Activated T-helper 1 cell treated with Interleukin-2 at 50 U/mL for 16 hours (primary cell): ENCODE measurements at regions not wholly inside any gene's neighbourhood (a gene's known extent, or its start where the extent isn't known, plus 50 kb on each side); places are given as distances from the start of the nearest gene placed in this dataset.

ENCODE experiments used
- DNase-seq: peaks from one replicate; pipeline ENCODE4 v3.0.0-alpha.2; 2020; ENCODE audit warnings: low read depth

DNA sequence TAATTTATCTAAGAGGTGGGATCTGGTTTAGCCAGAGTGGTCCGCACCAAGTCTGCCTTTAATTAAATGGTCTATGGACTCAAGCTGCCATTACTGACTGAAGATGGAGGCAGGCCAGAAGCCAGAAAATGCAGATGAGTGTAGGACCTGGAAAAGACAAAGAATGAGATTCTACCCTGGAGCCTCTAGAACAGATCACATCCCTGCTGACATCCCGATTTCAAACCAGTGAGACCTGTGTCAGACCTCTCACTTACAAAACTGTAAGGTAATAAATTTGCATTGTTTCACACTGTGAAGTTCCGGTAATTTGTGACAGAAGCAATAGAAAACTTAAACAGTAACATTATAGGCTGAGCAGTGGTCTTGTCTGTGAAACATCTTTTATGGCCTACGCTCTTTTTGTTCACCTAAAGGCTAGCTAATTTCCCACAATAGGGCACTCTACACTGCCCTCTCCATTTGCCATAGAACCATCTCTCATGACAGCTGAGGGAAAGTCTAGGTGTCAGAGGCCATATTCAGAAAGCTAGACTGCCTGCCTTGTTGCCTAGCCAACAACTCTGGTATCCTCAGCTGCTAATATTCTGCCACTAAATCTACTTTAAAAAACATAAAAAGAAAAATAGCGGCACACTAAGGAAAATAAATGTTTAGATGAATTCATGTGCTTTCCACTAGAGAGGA, 1396.2 kb upstream of the PIK3C3 start:
- DNase-seq = no peak

DNA sequence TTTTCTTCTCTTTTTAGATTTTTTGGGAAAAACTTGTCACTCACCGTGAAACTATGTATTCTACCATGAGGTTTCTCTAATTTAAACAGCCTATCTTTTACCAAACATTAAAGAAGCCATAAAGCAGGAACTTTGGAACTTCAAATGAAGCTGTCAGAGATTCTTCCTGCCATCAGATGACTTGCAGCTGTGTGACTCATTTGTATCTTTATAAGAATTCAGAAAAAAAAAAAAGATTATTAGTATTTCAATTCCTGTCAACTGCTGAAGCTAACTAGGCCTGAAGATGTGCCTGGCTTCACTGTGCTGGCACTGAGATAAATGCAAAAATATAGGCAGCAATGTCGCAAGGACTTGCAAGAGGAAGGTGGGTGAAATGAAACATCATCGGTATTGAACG, 1399.1 kb upstream of the PIK3C3 start:
- DNase-seq = no peak

DNA sequence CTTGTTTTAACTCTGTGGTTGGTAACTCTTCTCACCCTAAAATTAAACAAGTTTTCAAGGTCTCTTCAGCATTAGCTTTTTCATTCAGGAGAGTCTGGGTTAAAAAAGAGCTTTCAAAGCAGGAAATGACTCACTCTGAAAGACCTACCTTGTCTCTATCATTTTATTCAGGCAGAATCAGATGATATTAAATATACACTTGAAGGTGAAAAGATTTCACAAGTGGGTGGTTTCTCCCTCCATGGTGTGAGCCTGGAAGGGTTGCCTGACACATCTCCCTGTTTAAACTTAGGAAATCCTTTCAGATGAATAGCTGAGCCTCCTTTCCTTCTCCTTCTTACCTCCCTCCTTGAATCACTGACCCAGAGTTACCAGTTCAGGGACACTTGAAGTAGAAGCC, 1402.0 kb upstream of the PIK3C3 start:
- no peak for DNase-seq

DNA sequence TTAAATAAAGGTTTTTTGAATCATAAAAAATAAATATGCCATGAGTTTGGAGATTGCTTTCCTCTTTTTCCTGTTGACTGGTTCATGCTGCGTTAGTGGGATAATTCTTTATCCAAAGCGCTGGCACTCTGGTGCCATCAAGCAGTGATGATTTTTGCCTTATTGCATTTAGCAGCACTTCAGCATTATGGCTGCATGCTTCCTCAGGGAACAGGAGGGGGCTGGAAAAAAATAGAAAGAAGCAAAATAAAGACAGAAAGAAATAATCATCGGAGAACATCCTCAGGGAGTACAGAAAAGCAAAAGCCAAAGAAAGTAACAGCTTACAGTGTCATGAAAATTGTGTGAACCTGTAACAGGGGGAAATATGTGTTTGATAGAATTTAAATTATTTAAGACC, 1408.2 kb upstream of the PIK3C3 start:
- DNase-seq = no peak

DNA sequence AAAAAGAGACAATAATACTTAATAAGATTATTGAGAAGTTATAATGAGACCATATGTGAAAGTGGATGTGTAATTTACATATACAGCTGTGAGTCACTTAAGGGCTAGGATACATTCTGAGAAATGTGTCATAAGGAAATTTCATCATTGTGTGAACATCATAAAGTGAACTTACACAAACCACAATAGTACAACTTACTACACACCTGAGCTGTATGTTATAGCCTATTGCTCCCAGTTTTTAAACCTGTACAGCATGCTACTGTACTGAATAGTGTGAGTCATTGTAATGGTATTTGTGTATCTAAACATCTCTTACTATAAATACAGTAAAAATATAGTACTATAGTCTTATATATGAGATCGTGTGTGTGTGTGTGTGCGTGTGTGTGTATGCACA, 1420.3 kb upstream of the PIK3C3 start:
- no peak for DNase-seq

DNA sequence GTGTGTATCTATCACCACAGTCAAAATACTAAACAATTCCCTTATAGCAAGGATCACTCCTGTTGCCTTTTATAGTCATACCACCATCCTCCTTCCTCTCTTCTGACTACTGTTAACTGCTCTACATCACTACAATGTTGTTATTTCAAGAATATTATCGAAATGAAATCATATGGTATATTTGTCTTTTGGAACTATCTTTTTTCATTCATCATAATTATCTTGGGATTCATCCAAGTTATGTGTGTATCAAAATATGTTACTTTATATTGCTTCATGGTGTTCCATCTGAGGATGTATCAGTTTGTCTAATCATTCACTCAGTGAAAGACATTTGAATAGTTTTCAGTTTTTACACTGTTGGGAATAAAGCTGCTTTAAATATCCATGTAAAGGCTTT, 1423.0 kb upstream of the PIK3C3 start:
- DNase-seq = no peak

DNA sequence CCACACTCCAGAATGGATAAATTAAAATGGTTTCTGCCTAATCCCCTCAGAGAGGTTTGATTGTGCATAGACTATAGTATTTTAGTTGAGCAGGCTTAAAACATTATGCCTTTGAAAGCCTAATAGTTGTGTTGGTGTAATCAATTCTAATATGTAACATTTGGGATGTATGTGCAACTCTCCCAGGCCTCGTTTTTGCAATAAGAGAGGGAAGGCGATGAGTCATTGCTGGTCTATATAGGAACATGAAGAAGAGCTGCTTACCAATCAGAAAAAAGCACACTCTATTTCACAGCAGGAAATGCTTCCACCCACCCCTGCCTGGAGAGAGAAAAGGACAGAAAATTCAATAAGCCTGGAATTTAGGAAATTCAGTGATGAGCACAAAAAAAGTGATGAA, 1424.0 kb upstream of the PIK3C3 start:
- no peak for DNase-seq

DNA sequence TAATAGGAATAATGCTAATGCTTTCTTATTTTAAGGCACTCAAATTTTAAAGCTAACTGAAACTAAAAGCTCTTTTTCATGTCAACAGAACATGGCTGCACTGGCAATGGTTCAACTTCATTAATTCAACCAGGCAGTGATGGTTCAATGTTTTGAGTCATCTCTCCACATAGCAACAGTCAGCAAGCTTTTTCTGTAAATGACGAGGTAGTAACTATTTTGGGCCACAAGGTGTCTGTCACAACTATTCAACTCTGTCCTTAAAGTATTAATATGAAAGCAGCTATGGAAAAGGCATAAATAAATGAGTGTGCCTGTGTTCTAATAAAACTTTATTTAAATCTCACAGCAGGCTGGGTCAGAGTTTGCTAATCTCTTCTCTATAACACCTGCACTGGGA, 1425.6 kb upstream of the PIK3C3 start:
- DNase-seq = no peak

DNA sequence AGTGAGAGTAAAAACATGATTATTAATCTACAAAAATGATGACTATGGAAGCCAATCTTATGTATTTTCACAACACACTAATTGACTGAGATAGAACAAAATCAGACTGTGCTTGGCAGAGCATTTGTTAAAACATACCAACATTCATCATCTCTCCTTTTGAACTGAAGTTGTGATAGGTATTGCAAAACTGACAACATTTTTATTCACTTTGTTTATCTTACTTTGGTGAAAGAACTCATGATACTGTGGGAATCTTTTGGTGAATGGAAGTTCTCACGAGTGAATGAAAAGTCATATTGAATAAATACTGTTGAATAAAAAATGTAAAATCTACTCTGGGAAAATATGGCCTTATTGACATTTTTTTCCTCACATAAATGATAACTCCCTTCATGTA, 1430.2 kb upstream of the PIK3C3 start:
- DNase-seq = no peak

DNA sequence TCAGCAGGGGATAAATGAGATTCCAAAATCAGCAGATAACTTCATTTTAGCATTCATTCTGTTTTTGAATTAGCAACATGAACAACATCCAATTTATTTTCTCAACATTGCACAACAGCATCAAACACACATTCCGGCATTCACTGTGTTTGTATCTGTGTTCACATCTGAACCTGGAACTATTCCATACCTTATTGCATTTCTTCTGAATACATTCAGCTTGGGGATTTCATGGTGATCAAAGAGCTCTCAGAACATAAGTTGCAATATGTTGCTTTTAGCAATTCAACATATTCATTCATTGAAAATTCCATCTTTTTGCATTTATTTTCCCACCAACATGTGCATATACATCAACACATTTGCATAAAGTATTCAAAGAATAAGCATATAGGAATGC, 1431.7 kb upstream of the PIK3C3 start:
- DNase-seq = no peak

DNA sequence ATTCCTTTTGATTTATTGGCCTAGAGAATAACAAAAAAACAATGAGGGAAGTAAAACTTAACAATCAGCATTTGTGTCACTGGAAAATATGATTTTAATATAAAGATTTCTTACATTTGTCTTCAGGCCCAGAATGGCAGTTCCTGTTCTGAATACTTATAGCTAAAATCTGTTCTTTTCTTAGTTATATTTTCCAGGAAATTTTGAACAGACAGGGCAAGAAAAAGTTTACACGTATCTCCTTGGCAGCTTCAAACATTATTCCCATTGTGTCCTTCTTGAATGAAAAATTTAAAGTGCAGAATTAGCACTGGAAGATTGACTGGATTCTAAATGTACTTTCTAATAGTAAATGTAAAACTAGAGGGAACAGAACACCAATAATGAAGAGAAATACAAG, 1454.0 kb upstream of the PIK3C3 start:
- DNase-seq = no peak

DNA sequence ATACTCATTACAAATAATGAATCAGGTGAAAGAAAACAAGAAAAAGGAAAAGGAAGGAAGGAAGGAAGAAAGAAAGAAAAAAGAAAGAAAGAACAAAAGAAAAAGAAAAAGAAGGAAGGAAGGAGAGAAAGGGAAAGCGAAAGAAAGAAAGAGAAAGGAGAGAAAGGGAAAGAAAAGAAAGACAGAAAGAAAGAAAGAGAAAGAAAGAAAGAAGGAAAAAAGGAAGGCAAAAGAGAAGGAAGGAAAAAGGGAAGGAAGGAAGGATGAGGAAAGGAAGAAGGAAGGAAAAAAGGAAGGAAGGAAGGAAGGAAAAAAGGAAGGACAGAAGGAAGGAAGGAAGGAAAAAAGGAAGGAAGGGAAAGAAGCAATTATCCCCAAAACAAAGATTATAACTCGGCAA, 1460.4 kb upstream of the PIK3C3 start:
- DNase-seq = no peak

DNA sequence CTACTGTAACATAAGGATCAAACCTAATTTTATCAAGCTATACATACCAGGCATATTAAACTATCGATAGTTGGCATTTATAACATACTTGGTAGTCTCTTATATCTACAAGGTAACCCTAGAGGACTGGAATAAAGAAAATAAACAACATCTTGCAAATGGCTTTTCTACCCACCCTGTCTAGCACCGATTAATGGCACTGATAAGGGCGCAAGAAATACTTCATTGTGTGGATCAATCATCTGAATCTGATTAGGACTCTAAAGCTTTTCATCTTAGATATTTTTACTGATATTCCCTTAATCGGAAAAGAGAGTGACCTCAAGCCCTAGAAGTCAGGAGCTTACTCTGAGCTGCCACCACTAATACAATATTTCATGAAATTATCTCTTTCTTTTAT, 1461.7 kb upstream of the PIK3C3 start:
- DNase-seq = no peak

DNA sequence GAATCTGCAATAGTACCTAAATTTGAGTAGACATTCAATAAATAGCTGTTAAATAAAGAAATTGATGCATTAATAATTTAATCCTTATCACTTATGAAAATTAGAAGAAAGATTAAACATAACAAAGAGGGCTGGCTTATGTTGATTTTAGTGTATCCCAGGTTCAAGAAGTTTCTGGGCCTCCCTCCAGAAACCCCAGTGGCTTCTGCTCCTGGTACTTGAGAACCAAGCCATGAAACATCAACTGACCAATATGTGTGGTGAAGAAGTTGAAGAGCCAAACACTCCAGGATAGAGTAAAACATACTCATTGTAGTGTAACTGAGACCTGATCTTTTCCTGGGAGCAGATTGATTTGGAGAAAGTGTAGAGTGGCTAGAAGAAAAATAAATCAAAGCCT, 1465.7 kb upstream of the PIK3C3 start:
- DNase-seq = no peak

DNA sequence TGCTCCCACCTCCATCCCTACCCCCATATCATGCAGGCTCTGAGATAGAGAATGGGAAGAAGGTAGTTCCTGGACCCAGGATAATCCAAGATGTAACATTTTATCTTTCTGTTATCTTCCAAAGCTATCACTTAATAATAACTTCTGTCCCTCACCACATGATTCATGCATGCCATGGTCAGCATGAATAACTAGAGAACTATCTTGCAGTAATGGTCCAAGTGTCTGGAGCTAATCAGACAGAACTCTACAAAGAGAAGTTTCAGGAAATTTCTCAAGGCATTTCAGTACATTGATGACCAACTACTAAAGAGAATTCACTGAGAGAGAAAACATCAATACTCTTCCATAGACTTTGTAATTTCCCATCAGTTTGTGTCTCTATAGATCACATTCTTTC, 1469.7 kb upstream of the PIK3C3 start:
- no peak for DNase-seq

DNA sequence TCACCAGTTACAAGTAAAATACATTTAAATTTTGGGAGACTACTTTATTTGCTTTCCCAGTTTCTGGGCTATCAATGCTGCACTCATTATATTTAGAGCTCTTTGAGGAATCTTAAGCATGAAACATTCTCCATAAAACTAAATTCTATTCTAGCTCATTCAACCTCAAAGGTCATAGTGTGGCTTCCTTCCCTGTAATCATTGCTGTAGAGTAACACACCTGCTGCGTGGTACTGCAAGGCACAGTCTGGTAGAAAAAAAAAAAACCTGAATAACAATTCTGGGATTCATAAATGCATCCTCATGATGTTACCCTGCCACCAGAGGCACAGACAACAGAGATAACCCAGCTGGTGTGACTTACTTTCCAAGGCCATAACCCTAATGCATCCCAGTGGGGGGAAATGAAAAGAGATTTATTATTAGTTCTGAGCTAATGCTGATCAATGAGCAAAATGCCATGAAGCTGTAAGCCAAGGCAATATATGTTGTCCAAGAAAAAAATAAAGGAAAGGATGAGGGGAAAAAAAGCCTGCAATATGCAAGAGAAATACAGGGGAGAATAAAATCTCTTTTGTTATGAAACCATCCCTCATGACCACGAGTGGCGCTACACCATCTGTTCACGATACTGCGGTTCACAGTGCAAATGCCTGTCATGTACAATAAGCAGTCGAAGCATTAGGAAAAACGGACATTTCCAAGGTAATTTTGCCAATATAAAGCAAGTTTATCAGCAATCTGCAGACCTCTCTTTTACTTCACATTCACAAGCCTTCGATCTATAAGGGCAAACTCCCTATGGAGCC, 1481.6 kb upstream of the PIK3C3 start:
- DNase-seq = no peak

DNA sequence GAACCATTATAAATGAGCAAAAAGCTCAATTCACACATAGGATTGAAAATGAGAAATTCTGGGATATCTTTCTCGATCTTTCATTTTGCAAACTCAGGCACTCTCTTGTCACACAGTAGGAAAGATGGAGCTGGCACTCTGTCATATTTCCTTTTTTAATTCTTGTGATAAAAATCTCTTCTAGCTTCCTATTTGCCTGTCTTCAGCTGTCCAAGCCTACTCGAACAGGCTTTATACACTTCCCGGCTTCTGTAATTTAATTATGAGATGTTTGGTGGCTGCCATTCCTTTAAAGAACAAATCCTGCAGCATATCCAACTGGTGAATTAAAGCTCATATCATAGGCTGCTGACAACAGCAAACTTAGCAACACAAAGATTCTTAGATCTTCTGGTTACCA, 1484.3 kb upstream of the PIK3C3 start:
- DNase-seq = no peak

DNA sequence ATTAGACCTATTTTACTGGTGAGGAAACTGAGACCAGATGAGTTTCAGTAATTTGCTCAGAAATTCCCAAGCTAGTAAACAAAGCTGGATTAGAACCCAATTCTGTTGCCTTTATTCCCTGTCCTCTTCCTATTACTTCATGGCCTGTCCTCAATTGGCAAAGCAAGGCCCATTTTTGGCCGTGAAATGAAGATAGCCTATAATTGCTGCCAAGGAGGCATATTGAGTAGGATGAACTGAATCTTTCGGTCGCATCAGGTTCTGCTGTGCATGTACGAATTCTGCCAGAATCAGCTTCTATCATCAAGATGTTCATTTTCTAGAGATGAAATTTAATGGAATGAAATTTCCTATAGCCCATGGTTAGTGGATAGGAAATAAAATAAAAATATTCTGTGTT, 1485.2 kb upstream of the PIK3C3 start:
- DNase-seq = no peak

DNA sequence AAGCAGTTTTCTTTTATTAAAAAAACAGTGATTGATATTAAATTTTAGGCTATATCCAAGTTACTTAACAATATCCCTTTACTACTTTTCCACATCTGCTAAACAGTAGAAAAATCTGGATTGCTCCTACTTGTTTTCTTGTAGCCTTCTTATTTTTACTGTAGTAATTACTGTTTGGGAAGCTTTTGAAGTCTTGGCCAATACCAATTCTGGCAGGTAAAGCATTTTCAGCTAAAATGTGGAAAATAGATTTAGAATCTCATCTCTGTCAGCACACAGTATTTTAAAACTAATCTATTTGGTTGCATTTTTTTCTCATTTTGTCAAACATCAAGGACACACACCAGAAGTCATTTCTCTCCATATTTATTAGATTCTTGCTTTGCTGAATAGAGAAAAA, 1485.7 kb upstream of the PIK3C3 start:
- DNase-seq = no peak

DNA sequence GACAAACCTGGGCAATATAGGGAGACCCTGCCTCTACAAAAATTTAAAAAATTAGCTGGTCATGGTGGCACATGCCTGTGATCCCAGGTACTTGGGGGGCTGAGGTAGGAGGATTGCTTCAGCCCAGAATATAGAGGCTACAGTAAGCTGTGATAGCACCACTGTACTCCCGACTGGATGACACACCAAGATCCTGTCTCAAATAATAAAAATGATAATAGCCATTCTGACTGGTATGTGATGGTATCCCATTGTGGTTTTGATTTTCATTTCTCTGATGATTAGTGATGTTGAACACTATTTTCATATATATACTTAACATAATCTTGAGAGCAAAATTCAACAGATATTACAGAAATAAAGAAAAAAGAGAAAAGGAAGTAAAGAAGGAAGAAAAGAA, 1491.0 kb upstream of the PIK3C3 start:
- no peak for DNase-seq

DNA sequence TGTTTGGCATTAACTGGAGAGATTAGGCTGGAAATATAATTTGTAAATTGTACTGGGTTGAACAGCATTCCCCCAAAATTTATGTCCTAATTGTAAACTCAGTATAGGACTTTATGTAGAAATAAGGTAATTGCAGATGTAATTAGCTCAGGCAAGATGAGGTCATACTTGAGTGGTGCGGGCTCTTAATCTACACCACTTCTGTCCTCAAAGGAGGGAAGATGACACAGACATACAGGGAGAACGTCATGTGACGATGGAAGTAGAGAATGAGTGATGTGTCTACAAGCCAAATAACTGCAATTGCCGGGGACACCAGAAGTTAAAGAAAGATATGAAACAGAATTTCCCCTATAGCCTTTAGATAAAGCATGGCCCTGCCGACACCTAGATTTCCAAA, 1501.1 kb upstream of the PIK3C3 start:
- DNase-seq = no peak

DNA sequence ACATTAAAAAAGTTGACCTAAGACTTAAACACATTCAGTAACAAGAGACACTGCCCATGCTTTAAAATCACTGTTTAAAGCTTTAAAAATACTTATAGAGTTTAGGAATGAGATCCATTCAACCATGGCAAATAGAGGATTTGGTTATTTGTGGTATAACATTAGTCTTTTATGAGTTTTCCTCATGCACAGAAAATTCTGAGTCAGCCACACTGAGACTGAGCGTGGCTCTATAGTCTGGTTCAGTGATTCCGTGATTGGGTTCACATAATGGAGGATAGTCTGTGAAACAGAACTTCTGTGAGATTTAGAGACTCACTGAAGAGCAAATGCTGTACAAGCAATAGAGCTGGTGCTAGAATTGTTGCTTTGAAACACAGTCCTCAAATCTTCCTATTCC, 1502.4 kb upstream of the PIK3C3 start:
- DNase-seq = no peak

DNA sequence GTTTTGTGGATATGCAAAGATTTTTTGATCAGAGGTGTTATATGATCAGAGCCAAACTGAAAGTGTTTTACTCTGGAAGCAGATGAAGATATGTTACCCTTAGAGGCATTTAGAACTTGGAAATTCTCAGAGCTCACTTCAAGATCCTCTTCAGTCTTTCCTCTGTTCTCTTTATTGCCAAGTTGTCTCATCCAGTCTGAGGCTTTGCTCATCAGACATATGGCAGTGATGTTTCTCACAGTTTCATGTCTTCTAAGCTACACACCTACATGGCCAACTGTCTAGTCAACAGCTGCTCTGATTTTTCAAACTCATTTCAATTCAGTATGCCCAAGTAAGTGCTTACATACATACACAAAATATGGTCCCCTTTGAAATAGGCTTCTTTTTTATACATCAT, 1504.3 kb upstream of the PIK3C3 start:
- no peak for DNase-seq

DNA sequence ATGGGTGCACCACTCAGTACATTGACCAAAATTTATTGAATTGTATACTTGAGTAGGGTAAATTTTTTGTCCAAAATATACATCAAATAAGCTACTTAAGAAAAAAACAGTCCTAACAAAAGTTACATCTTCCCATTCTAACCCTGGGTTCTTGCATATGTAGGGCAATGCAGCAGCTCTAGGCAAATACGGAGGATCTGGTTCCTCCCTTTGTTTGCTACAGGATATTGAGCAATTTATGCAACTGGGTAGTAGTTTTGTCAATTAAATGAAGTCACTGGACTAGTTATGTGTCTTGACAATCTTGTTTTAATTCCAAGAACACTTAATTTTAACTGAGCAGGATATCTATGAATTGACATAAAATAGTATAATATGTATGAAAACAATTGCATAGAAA, 1507.2 kb upstream of the PIK3C3 start:
- no peak for DNase-seq
